DMS153 treated with DMSO at 0.1 percent for 48 hours (cell line): ENCODE measurements at regions not wholly inside any gene's neighbourhood (a gene's known extent, or its start where the extent isn't known, plus 50 kb on each side); places are given as distances from the start of the nearest gene placed in this dataset.
"Not testable (repeated sequence)": the region's sequence is repeated elsewhere in the genome, so short reads cannot be mapped to it uniquely, and the experiment has no call there.

Source experiments
- DNase-seq: peaks from one replicate; lab custom pipeline; 2025; ENCODE audit not compliant: unreplicated experiment; lab: John Stamatoyannopoulos, UW

DNA sequence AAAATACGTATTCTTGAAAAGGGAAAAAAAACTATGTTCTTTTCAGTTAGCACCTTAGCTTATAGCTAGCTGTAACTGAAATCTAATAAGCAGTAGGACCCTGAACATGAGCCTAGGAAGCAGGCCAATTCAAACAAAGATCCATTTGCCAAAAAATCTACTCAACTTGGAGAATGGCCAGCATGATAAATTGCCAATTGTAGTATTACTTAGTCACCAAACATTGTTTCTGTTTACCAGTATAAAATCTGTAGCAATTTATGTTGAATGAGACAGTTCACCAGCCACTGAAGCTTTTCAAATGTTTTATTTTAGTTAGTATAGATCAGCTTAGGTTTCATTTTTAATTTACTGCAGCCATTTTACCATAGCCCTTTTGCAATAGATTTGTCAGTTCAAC lies 323.6 kb upstream of the DIPK2B start:
- DNase-seq = no peak

DNA sequence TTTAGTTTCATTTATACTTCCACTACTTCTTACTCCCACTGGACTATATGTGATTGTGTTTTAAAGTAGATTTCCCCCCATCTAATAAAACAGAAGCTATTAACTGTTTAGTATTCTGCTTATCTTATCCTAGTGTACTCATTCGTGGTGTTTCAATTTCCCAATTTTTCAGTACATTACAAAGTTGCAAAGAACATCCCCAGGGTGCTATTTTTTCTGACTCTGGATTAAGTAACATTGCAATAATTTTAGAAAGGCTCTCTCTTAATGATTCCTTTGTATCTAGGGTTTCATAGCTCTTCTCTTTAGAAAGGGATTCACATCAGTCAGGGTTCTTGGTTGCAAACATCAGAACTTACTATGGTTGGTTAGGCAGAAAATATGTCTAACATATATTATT lies 317.9 kb upstream of the DIPK2B start:
- no peak for DNase-seq

DNA sequence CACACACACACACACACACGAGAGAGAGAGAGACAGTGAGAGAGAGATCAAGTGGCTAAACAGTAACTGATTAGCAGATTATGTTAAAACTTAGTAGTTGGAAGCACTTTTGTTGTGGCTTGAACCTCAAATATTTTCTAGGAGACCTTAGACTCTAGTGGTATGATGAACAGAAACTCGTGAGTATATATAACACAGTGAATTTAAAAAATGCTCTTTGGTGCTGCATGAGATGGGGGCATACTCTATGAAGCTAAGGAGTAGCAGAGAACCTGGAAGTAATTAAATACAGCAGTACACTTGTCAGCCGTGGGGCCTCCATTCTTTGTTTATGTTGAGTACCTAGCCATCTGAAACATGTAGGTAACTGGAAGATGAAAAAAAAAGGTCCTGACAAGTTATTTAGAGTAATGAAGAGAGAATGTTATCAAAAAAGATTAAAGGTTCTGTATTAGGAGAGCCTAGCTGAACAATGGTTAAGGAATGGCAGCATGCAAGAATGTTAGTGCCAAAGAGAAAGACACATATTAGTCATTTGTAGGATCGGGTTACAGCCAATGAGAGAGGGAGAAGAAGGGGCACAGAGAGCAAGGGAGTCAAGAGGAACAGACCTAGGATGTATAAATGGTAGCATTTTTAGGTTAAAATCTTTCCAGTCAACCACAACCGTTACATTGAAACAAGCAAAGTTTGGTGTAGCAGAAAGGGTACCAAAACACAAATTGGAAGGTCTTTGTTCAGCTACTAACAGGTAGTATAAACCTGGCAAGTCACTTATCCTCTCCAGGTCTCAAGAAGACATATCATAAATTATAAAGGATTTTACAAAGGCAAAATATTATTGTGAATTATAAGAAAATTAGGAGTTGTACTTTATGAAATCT lies 316.7 kb upstream of the DIPK2B start:
- DNase-seq = no peak

DNA sequence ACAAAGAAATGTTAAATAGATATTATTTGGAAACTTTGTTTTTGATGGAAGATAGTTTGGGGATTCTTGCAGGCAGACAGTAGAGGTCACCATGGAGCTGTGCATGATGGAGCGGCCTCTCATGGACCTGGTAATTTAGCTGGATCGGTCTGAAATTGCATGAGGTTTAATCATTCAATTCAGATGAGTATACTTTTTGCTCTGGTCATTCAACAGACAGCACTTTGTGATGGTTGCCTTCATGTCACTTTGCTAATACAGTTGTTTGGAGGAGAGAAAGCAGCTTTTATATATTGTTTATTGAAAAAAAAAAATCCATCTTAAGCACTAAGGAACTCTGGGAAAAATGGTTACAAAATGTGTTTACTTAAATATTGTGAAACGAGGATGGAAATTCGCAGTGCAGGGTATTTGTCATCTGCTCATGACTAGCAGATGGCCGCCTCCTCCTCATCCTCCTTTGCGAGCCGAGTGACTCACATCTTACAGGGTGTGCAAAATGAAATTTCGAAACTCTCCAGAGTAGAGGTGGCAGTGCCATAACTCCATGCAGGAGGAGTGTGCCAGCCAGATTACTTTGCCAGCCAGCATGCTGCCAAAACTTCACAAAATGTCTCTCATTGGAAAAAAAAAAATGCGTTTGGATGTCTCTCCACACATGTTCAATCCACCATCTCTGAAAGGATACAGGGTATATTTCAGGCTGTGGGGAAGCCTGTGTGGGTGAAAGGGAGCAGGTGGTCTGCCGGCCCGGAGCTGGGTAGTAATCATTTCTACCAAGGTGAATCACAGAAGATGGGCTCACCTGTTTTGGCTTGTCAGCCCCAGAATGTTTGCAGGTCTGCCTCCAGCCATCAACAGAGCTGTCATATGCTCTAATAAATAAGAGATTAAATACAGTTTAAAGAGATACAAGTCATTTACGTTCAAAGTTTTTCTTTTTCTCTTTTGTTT lies 314.9 kb upstream of the DIPK2B start:
- no peak for DNase-seq

DNA sequence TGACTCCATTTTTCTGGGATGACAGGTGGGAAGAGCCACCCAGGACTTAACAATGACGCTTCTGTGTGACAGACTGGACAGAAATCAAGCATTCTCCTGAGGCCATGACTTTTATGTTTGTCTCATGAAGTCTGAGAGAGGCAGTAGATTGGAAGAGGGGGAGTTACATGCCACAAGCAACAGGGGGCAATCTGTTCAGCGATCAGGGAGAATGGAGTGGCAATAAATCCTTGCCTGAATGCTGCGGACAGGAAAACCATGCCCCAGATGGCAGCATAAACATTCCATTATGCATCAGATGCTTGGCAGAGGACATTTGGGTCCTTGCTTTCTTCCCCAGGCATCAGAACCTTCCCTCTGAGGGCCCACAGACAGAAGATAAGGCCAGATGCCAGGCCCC lies 312.4 kb upstream of the DIPK2B start:
- DNase-seq = no peak

DNA sequence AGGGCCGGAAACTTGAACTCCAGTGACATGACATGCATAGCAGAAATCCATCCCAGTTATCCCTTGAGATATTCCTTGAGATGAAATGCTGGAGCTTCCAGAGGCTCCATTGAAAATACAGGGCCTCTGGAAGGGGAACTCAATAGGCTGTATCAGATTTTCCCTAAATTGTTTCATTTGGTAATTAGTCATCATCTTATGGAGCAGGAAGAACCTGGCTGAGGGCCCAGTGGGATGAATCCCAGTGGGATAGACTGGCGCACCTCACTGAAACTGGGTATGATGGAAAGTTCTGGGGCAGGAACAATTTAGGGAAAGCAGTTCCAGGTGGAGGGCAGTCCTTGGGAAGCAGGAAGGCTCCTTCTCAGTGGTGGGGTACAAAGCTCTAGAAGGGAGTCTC lies 307.8 kb upstream of the DIPK2B start:
- no peak for DNase-seq

DNA sequence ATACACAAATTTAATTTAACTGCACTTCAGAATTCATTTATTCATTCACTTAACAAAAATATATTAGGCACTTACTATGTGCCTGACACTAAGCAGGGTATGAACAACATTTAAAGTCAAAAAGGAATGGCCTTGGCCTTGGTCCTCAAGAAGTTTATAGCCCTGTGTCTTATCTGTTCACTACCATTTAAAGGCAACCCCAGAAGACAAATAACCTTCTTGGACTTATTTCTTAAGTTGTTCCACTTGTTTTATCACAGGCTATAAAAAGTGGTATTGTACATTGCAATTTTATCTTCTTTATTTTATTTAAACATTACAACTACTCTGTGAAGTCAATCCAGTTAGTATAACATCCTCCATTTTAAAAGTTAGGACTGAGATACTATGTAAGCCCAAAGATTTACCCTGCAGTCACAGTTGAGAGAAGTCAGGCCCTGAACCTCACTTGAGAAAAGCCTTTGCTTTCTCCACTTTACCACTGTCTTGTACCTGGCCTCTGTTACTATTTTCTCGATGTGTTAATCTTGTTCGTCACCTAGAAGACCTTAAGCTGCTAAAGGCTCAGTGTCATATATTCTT lies 305.6 kb upstream of the DIPK2B start:
- no peak for DNase-seq

DNA sequence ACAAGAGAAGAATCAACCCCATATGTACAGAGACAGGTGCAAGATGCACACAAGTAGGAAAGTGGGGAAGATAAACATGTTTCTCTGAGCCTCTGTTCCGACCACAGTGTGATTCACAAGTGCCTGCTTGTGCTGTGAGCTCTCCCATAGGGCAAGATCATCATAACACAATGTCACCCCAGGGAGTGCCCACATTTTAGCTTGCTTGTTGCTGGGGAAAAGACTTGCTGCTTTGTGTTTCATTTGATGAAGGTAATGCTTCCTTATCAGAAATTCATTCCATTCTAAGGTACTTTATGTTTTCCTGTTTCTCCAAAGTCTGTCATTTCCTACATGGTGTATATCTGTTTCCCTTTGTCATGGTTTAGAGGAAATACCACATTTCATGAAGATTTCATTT lies 304.5 kb upstream of the DIPK2B start:
- DNase-seq = no peak

DNA sequence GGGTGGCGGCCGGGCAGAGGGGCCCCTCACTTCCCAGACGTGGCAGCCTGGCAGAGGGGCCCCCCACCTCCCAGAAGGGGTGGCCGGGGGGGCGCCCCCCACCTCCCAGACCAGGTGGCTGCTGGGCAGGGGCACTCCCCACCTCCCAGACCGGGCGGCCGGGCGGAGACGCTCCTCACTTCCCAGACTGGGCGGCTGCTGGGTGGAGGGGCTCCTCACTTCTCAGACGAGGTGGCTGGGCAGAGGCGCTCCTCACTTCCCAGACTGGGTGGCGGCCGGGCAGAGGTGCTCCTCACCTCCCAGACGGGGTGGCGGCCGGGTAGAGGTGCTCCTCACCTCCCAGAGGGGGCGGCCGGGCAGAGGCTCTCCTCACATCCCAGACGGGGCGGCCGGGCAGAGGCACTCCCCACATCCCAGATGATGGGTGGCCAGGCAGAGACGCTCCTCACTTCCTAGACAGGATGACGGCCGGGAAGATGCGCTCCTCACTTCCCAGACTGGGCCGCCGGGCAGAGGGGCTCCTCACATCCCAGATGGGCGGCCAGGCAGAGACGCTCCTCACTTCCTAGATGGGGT lies 303.2 kb upstream of the DIPK2B start:
- not testable (repeated sequence) for DNase-seq

DNA sequence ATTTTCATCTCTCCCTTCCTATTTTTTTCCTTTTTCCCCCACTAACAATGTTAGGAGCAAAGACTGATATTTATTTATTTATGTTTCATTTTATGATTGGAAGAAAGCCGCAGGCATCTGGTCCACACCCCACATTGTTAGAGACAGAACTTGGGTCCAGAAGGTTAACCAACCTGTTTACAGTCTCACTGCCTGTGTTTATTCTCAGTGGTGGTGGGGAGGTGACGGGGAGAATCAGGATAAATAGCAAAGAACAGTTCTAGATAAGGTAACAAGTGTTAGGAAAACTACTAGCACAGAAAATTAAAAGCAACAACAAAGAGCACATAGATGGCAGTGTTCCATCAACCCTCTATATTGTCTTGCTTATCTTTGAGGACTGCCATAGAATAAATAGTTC lies 301.7 kb upstream of the DIPK2B start:
- no peak for DNase-seq

DNA sequence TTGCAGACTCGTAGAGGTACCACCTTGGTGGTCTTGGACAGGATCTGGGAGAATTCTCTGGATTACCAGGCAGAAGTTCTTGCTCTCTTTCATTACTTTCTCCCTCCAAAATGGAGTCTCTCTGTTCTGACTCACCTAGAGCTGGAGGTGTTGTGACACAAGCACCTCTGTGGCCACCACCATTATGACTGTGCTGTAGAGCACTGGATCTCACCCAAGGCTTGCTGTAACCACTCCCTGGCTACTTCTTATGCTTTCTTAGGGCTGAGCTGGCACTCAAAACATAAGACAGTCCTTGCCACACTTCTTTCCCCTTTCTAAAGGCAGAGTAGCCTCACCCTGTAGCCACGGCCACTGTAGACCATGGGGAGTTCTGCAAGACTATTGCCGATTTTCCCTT lies 296.6 kb upstream of the DIPK2B start:
- no peak for DNase-seq

DNA sequence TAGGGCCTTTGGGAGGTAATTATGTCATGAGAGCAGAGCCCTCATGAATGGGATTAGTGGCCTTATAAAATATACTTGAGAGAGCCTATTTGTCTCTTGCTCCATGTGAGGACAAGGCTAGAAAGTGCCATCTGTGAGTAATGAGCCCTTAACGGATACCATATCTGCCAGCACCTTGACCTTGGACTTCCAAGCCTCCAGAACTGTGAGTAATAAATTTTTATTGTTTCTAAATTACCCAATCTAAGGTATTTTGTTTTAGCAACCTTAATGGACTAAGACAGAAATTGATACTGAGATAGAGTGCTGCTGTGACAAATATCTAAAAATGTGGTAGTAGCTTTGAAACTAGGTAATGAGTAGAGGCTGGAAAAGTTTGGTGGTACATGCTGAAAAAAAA lies 285.0 kb upstream of the DIPK2B start:
- no peak for DNase-seq

DNA sequence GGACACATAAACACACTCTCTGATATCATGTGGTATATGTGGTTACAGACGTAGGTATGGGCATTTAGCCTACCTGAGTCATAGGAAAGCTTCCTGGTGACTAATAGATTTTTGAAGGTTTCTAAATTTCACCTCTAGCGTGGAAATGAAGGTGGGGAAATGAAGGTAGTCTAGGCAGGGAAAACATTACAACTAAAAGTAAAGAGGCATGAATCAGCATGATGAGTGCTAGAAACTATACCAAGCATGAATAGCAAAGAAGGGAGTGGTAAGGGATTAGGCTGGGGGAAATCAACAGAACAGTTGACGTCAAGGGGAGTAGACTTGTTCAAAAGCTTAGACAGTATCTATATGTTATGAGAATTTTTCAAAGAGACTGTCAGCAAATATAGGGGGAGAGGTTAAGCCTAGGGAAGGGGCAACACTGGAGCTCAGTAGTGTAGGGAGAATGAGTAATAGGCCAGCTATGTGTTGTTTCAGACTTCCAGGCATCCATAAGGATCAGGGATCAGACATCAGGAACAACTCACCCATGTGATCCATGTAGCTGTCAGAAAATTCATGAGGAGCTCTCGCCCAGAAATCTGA lies 279.3 kb upstream of the DIPK2B start:
- no peak for DNase-seq

DNA sequence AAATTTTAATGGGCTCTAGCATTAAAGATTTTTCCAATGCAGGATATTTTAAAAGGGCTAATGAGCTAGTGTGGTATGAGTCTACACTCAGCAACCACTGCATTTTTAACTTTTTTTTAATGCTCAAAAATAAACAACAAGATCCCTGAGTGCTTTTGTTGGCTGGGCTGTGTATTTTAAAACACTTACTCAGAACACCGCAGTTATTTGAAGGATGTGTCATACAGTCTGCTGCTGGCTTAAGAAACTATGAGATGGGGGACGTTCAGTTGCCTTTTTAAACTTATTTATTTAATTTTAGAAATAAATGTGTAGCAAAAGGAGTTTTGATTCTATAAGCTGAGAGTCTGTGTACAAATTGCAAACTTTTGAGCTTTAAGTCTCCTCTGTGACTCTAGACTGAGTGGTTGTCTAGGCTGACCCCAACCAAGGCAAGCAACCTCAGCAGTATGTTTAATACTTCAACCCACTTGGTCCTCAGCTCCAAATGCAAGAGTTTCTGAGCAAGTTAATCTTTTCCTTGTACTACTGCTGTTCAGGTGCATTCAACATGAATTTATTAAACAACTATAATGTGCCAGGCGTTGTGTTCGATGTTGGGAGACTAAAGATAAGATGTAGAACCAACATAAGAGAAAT lies 278.6 kb upstream of the DIPK2B start:
- DNase-seq = no peak

DNA sequence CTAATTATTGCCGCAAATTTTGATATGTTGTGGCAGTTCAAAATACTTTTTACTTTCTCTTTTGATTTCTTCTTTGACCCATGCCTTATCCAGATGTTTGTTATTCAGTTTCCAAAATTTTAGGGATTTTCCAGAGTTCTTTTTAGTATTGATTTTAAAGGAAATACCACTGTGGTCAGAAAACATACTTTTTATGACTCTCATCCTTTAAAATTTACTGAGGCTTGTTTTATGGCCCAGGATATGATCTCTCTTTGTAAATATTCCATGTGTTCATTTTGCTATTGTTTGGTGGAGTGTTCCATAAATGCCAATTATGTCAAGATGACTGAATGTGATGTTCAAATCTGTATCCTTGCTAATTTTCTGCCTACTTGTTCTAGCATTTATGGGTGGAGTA lies 272.3 kb upstream of the DIPK2B start:
- no peak for DNase-seq

DNA sequence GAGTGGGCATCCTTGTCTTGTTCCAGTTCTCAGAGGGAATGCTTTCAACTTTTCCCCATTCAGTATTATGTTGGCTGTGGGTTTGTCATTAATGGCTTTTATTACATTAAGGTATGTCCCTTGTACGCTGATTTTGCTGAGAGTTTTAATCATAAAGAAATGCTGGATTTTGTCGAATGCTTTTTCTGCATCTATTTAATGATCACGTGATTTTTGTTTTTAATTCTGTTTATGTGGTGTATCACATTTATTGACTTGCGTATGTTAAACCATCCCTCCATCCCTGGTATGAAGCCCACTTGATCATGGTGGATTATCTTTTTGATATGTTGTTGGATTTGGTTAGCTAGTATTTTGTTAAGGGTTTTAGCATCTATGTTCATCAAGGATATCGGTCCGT lies 266.9 kb upstream of the DIPK2B start:
- not testable (repeated sequence) for DNase-seq

DNA sequence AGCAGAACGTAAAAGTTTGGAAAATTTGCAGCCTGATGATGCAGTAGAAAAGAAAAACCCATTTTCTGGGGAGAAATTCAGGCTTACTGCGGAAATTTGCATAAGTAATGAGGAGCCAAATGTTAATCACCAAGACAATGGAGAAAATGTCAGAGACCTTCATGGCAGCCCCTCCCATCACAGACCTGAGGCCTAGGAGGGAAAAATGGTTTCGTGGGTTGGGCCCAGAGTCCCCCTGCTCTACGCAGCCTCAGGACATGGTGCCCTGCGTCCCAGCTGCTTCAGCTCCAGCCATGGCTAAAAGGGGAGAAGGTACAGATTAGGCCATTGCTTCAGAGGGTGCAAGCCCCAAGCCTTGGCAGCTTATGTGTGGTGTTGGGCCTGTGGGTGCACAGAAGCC lies 255.1 kb upstream of the DIPK2B start:
- DNase-seq = not testable (repeated sequence)

DNA sequence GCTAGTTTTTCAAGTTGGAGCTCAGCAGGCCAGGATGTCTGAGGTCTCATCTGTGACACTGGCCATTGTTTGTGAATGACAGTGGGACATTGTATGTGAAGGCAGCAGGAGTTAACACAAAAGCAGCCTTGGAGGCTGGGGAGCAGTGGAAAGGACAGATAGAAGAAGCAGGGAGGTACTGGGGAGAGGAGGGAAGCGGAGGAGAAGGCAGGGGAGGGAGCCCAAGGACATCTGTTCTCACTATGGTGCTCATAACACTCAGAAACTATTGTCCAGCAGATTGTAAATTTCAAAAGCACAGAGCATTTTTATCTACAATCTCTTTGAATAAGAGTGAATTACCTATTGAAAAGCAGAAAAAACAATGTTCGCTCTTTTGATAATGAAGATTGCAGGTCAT lies 253.6 kb upstream of the DIPK2B start:
- DNase-seq = no peak

DNA sequence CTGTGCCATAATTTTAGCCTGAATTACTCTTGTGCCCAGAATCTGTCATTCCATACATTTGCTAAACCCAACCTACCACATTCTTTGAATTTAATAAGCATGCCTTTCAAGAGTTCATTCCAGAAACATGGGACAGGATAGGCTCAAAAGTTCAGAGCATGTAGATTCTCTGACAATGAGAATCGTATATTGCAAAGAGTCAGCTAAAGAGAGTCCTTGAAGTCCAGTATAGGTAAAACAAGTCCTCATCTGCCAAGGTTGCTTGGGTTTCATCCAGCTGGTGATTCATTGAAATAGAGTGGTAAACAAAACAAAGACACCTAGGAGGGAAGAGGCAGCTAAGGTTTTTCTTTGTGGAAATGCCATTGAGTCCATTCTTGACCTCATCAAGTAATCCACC lies 249.3 kb upstream of the DIPK2B start:
- DNase-seq = no peak

DNA sequence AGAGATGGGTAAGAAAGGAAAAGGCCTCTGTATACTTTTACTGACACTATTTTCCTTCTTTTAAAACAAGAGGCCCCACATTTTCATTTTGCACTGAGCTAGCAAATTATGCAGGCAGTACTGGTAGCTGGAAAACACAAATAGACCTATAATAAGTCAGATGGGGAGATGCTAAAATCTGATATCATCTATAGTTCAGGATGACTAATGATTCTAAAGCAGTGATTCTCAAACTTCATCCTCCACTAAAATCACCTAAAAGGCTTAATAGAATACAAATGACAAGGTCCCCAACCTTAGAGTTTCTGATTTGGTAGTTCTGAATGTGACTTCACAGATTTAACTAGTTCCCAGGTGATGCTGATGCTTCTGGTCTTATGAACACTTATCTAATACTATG lies 247.3 kb upstream of the DIPK2B start:
- DNase-seq = no peak

DNA sequence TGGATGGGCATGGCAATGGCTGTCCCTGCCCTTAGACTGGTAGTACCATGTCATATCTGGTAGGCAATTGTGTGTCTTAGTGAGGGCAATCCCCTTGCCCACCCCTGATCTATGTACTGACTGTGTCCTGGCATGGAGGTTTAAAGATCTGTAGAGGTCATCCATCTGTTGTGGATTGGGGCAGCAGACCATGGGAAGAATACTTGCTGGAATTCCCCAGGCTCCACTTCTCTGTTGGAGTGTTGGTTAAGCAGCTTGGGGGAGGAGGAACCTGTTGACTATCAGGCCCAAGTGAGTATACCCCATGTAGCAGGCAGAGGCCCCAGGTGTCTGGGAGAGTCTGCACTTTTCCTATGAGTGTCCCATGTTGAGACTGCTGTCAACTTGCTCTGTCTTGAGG lies 246.7 kb upstream of the DIPK2B start:
- no peak for DNase-seq
